HL-60 (cell line): ENCODE measurements at regions not wholly inside any gene's neighbourhood (a gene's known extent, or its start where the extent isn't known, plus 50 kb on each side); places are given as distances from the start of the nearest gene placed in this dataset.

Experiments
- DNase-seq, 2 experiments: peaks; one replicate each; pipeline ENCODE4 v3.0.0-alpha.2; 2010 to 2020; ENCODE audit warnings: low read depth in 1 of 2, low spot score in 1 of 2
- H3K27ac ChIP-seq: fragments of 250-450 bp; sonication (Bioruptor Pico); replicated peaks from 2 replicates; pipeline ENCODE4 v1.5.1; 2020; ENCODE audit warnings: mild to moderate bottlenecking, moderate library complexity
- H3K27me3 ChIP-seq: fragments of 250-450 bp; sonication (Bioruptor Pico); 2 replicates; pipeline ENCODE4 v1.5.1; 2021; ENCODE audit warnings: mild to moderate bottlenecking, moderate library complexity; ENCODE audit not compliant: insufficient read depth, poor library complexity, severe bottlenecking
- H3K4me3 ChIP-seq: replicated peaks from 2 replicates; pipeline ENCODE4 v1.5.1; 2011; ENCODE audit warnings: mild to moderate bottlenecking, control low read depth, low read length; ENCODE audit not compliant: insufficient read depth
- CTCF ChIP-seq: IDR thresholded peaks from one replicate; pipeline ENCODE4 v1.5.1; 2011; ENCODE audit warnings: low read length, control low read depth, inconsistent platforms; ENCODE audit not compliant: insufficient read depth
- GABPA ChIP-seq: IDR thresholded peaks from 2 replicates; pipeline ENCODE4 v1.6.1; 2012; ENCODE audit warnings: low read depth
- POLR2AphosphoS5 ChIP-seq: IDR thresholded peaks from 2 replicates; pipeline ENCODE4 v1.6.1; 2012; ENCODE audit warnings: low read depth
- REST ChIP-seq: IDR thresholded peaks from 2 replicates; pipeline ENCODE4 v1.6.1; 2012; ENCODE audit warnings: low read depth; ENCODE audit not compliant: insufficient replicate concordance
- SPI1 ChIP-seq: IDR thresholded peaks from 2 replicates; pipeline ENCODE4 v1.6.1; 2012; ENCODE audit warnings: low read depth, mild to moderate bottlenecking, borderline replicate concordance

- no peak overlapping the region for H3K4me3 ChIP-seq
Observed at GRCh38 chr3:103991-104390, 92.6 kb upstream of the CHL1 start.

GRCh38 chr3:105585-105984 lies 91.0 kb upstream of the CHL1 start:
- no peak overlapping the region for H3K27ac ChIP-seq
- no peaks in the 10 kb centered on the region for H3K27me3 ChIP-seq
- no peak overlapping the region for H3K4me3 ChIP-seq
- DNase-seq, result no peak
- peak; percentile 41 for TF ChIP-seq REST
- no peak for TF ChIP-seq POLR2AphosphoS5

More at GRCh38 chr3:103991-104390, 92.6 kb upstream of the CHL1 start:
- TF ChIP-seq SPI1 (no peak), POLR2AphosphoS5 (no peak), CTCF (no peak), GABPA (no peak), REST (no peak)
- no peak overlapping the region for H3K27ac ChIP-seq
- no peak for DNase-seq
- no peaks in the 10 kb centered on the region for H3K27me3 ChIP-seq

- no peak for TF ChIP-seq REST
- TF ChIP-seq CTCF, result no peak
- DNase-seq, result no peak
Observed at GRCh38 chr3:106619-107018, 89.9 kb upstream of the CHL1 start.

More at GRCh38 chr3:106619-107018, 89.9 kb upstream of the CHL1 start:
- no peak overlapping the region for H3K4me3 ChIP-seq
- no peaks in the 10 kb centered on the region for H3K27me3 ChIP-seq
- H3K27ac ChIP-seq, result no peak overlapping the region
